Retinal pigment epithelial cell (primary cell): ENCODE measurements at regions not wholly inside any gene's neighbourhood (a gene's known extent, or its start where the extent isn't known, plus 50 kb on each side); places are given as distances from the start of the nearest gene placed in this dataset.
"Not testable (repeated sequence)": the region's sequence is repeated elsewhere in the genome, so short reads cannot be mapped to it uniquely, and the experiment has no call there.

Experiments used
- DNase-seq: peaks from one replicate; pipeline ENCODE4 v3.0.0-alpha.2; 2010; ENCODE audit warnings: low read depth
- H3K4me3 ChIP-seq: 2 replicates; pipeline ENCODE4 v1.5.1; 2011; ENCODE audit warnings: mild to moderate bottlenecking, low read length, control low read depth, moderate library complexity
- TF ChIP-seq, protein P1 (sequence below): conservative IDR thresholded peaks from 2 replicates; pipeline ENCODE4 v1.5.1; 2011; ENCODE audit warnings: low read depth, low read length, control low read depth, inconsistent platforms

DNA sequence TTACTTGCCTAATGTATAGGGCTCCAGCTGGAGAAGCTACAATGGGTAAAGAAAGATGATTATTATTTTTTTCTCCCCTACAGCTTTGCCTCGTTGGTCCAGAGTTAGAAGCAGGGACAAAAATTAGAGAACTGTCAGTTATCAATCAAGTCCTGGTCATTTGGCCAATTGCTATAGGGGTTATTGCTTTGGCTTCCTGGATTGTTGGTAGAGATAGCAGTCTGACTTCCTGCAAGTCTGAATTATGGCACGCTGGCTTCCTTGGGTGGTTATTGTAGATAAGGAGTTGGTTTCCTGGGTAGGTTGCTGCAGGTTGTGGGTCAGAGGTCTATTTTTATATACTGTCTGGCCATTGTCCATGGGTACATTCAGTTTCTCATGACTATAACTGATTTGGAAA is 84.7 kb upstream of the ELAC2 start:
- DNase-seq: no peak
- TF ChIP-seq, protein P1, sequence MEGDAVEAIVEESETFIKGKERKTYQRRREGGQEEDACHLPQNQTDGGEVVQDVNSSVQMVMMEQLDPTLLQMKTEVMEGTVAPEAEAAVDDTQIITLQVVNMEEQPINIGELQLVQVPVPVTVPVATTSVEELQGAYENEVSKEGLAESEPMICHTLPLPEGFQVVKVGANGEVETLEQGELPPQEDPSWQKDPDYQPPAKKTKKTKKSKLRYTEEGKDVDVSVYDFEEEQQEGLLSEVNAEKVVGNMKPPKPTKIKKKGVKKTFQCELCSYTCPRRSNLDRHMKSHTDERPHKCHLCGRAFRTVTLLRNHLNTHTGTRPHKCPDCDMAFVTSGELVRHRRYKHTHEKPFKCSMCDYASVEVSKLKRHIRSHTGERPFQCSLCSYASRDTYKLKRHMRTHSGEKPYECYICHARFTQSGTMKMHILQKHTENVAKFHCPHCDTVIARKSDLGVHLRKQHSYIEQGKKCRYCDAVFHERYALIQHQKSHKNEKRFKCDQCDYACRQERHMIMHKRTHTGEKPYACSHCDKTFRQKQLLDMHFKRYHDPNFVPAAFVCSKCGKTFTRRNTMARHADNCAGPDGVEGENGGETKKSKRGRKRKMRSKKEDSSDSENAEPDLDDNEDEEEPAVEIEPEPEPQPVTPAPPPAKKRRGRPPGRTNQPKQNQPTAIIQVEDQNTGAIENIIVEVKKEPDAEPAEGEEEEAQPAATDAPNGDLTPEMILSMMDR: no peak
- no peak overlapping the region for H3K4me3 ChIP-seq

DNA sequence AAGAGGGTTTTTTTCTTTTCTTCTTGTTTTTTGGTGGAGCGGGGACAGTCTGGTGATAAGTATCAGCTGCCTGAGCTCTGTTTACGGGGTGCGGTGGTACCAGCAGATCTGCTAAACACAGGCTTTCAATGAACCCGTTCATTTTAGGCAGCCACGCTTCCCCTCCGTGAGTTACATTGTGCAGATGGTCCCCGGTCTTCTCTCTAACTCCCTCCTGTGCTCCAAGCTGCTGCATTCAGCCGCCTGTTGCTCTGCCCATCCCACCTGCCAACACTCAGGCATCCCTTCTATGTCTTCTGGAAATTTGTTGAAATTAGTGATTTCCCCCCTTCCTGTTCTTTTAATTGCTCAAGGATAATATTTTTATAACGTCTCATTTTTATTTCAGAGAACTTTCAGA is 82.1 kb upstream of the ELAC2 start:
- no peak for DNase-seq
- no peak overlapping the region for H3K4me3 ChIP-seq
- TF ChIP-seq, protein P1: no peak

DNA sequence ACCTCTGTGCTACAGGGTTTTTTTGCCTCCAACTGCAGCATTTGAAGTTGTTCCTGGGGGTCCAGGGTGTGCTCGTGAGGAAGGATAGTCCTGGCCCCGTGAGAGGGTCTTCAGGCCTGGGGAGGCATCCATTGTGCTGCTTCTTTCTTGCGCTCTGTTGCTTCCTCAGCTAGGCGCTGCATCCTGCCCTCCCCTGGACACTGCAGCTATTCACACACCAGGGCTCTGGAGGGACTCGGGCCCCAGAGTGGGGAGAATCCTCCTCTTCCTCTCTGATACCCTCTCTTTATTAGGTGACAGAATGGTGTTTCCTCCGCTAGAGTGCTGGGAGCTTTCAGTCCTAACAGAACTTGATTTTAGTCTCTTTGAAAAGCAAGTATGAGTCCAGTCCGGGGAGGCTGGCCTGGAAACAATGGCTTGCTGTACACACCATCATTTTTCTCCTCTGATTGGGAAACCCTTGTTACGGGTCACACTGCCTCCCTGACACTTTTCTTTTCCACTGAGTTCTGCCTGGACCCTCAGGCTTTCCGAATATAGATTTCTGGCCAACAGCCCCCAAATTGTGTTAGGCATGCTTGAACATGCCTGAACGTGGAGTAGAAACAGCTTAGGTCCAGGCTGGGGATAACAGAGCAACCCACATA is 81.4 kb upstream of the ELAC2 start:
- TF ChIP-seq, protein P1: no peak
- DNase-seq: no peak
- H3K4me3 ChIP-seq: no peak overlapping the region

DNA sequence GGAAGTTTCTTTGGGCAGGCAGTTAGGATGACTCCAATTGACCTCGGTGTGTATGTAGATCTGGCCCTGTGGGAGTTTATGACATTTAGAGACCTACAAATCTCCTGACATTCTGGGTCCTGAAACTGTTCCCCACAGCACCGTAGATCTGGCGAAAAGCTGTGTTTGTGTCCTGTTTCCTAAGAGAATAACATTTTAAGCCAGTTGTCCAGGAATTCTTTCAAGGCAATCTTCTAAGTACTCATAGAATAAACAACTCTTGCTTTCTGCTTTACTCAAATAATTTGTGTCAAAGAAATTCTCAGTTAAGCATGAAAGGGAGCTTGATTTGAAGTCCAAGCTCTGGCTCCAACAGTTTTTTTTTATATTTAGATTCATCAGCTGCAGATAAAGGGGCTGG is 78.5 kb upstream of the ELAC2 start:
- H3K4me3 ChIP-seq: no peak overlapping the region
- TF ChIP-seq, protein P1: no peak
- no peak for DNase-seq

DNA sequence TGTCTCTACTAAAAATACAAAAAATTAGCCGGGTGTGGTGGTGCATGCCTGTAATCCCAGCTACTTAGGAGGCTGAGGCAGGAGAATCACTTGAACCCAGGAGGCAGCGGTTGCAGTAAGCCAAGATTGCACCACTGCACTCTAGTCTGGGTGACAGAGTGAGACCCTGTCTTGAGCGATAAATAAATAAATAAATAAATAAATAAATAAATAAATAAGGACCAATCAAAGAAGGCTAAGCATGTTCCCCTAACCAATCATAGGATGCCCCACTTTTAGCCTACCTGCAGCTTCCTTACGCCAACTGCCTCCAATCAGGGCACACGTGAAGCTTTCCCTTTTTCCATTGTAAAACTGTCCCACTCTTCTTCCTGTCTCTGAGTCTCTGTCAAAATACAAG is 74.2 kb upstream of the ELAC2 start:
- H3K4me3 ChIP-seq, DNase-seq: not testable (repeated sequence)

DNA sequence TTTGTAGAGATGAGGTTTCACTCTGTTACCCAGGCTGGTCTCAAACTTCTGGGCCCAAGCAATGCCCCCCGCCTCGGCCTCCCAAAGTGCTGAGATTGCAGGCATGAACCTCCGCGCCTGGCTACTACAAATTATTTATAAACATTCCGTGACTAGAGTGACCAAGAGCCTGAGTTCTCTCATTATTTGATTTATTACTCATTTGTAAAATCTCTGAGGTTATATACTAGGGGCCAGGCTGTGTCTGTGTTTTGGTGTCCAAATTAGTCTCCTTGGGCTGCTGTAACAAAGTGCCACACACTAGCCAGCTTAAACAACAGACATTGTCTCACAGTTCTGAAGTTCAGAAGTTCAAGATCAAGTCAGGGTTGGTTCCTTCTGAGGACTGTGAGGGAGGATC is 70.8 kb upstream of the ELAC2 start:
- no peak for DNase-seq
- TF ChIP-seq, protein P1: no peak
- no peak overlapping the region for H3K4me3 ChIP-seq

DNA sequence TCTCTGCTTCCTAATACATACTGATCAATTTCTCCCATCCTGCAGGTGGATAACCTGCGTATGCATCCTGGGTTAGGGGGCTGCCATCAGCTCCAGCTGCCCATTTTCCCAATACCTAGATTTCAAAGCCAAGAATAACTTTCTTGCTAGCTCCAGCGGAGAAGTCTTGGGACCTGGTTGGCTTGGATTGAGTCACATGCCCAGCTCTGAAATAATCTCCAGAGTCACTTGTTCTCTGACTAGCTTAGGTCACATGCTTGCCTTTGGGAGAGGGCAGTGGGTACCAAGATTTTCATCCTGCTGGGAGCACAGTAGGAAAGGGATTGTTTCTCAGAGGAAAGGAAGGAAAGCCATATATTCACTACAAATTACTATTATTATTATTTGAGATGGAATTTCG is 70.0 kb upstream of the ELAC2 start:
- no peak overlapping the region for H3K4me3 ChIP-seq
- TF ChIP-seq, protein P1: no peak
- DNase-seq: no peak

DNA sequence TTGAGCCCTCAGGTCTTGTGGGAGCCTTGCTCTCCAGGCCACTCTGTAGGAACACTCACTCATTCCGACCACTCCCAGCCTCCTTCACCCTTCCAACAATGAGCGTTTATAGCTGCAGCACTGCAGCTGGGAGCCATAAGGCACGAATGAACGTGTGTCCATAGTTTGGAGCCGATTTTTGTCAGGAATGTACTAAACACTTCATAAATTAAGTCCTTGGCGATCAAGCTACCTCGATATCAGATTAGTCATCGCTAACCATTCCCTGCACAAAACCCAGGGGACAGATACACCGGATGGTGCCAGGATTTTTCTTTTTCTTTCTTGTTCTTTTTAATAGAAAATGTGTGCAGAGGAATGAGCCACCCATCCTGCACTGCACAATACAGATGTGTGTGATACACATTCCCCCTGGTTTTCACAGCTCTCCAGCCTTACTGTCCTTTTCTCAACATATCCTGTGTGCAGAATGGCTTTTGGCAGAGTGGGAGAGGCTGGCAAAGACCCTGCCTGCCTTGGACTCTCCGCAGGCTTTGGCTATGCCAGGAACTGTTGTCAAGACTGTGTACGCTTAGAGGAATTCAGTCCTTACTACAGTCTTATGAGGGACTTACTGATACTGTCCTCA is 68.4 kb upstream of the ELAC2 start:
- DNase-seq: no peak
- H3K4me3 ChIP-seq: no peak overlapping the region
- TF ChIP-seq, protein P1: no peak
